HG02610 (cell line): ENCODE measurements at regions not wholly inside any gene's neighbourhood (a gene's known extent, or its start where the extent isn't known, plus 50 kb on each side); places are given as distances from the start of the nearest gene placed in this dataset.
"Not testable (repeated sequence)": the region's sequence is repeated elsewhere in the genome, so short reads cannot be mapped to it uniquely, and the experiment has no call there.

Source experiments
- ATAC-seq: cut with Tn5 transposase; IDR thresholded peaks from one replicate; pipeline ENCODE4 v1.9.1; 2021; ENCODE audit warnings: mild to moderate bottlenecking, moderate library complexity; ENCODE audit not compliant: unreplicated experiment

- no peak for ATAC-seq
Observed at GRCh38 chr7:81297317-81297716, 378.5 kb upstream of the SEMA3C start.

DNA sequence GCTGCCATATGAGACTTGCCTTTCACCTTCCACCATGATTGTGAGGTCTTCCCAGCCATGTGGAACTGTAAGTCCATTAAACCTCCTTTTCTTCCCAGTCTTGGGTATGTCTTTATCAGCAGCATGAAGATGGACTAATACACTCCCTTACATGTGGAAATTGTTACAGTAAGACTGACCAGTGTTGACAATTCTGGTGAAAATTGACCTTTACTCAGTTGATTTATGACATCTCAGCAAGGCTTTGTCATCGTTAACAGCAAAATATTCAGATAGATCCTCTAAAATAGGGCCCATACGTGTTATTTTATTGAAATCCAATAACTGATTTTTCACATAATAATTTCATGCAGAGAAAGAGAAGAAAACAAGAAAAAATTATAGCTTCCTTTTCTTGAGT, 377.9 kb upstream of the SEMA3C start:
- ATAC-seq, result no peak

DNA sequence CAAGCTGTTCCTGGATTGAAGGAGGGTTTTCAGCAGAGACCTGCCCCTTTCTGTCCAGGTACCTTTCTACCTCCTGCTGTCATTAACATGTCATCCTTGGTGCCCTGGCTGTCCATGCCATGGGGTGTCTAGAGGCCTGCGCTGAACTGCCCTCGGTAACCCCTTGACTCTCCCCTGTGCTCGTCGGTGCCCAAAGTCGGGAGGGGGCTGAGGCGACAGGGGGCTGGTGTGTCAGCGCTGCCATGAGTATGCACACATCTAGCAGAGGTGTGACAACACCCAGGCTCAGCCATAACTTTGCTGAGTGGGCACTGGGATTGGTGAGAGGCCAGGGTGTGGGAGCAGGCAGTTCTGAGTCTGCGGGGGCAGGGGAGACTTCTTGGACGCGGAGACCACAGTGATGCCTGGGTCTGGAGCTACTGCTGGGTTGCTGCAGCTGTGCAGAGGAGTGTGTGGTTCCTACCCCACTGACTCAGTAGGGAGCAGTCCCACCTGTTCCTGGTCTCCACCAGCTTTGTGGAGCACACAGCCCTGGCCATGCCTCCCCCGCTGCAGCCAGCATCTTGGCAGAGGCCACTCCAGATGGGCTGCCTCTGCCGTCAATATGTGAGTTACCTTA, 376.2 kb upstream of the SEMA3C start:
- no peak for ATAC-seq

- ATAC-seq, result no peak
Observed at GRCh38 chr7:81293806-81294205, 375.0 kb upstream of the SEMA3C start.

DNA sequence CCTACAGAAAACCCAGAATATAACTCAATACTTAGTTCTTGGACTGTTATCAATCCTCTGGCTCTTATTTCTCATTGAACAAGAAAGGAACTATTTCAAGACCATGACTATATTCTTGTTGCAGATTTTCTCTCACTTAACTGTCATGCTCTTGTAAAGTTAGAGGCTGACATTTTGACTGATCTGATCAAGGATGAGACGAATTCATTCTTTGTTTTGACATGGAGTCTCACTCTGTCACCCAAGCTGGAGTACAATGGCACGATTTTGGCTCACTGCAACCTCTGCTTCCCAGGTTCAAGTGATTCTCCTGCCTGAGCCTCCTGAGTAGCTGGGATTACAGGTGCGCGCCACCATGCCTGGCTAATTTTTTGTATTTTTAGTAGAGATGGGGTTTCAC, 367.9 kb upstream of the SEMA3C start:
- not testable (repeated sequence) for ATAC-seq

DNA sequence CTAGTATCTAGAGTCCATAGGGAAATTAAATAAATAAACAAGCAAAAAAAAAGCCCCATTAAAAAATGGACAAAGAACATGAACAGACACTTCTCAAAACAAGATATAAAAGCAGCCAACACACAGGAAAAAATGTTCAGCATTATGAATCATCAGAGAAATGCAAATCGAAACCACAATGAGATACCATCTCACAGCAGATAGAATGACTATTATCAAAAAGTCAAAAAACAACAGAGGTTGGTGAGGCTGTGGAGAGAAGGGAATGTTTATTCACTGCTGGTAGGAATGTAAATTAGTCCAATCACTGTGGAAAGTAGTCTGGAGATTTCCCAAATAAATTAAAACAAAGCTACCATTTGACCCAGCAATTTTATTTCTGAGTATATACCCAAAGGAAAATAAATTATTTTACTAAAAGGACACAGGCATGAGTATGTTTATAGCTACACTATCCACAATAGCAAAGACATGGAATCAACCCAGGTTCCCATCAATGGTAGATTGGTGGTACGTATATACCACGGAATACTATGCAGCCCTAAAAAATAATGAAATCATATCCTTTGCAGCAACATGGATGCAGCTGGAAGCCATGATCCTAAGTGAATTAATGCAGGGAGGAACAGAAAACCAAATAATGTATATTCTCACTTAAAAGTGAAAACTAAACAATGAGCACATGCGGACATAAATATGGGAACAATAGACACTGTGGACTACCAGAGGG, 366.5 kb upstream of the SEMA3C start:
- ATAC-seq, result no peak

DNA sequence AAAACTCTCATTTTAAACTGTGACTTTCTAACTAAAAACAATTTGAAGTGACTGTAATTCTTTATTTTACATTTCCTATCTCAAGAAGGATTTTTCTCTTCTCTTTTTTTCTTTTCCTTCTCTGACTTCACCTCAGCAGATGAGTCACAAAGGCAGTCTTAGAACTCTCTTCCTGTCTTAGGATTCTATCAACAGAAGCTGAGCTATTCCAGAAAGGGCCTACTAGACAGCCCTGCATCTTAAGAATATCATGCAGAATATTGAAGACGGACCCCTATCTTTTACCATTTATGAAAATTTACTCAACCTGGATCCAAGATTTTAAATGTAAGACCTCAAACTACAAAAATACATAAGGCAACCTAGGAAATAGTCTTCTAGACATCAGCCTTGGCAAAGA, 365.7 kb upstream of the SEMA3C start:
- ATAC-seq, result no peak

GRCh38 chr7:81280531-81280930, 361.7 kb upstream of the SEMA3C start:
- no peak for ATAC-seq

GRCh38 chr7:81277691-81278090, 358.8 kb upstream of the SEMA3C start:
- ATAC-seq, result no peak

GRCh38 chr7:81273601-81274397, 354.9 kb upstream of the SEMA3C start:
- no peak for ATAC-seq

DNA sequence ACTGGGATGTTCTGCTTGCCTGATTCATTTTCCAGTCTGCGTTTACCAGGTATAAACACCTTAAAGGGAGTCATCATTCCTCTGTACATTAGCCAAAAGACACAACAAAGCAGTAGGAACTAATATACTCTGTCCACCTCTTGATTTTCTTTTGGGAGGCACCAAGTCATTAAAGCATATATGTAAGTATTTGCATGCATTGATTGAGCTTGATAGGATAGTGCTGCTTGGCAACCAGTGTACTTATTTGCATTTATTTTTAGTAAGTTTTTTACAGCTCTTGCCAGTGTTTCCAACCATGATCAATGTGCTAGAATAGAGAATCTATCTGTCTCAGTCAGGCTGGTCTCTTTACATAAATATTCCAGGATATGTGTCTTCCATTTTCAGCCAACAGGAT, 353.3 kb upstream of the SEMA3C start:
- no peak for ATAC-seq

DNA sequence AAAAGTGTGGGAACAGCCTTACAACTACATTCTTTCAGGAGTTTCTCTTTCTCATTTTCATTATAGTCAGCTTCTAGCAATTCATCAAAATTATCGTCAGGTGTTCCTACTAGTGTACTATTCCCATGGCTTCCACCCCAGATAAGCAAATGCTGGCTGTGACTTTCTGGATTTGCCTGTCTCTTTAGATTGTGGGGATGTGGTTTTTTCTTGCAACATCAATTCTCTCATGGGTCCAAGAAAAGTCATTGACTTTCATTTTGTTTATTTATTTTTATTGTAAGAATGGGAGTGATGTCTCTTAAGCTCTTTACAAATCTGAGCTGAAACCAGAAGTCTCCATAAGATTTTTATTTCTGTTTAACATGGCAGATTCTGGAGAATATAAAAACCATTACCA, 349.7 kb upstream of the SEMA3C start:
- ATAC-seq, result no peak

DNA sequence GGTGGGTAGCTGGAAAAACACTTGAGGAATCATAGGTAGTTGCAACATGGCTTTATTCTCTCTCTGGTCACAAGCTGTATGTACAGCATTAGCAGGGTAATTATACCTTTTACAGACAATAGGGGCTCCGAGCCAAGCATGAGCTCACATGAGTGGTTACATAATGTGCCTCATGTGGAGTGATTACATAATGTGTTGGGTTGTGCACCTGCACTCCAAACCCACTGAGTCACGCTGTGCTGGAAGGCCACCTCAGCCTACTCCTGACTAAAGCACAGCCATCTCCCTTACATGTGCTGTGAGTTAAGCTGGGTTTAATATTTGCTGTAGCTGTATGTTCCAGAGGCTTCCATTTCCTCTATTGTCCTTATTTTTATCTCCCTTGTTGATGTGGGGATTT, 348.7 kb upstream of the SEMA3C start:
- no peak for ATAC-seq

DNA sequence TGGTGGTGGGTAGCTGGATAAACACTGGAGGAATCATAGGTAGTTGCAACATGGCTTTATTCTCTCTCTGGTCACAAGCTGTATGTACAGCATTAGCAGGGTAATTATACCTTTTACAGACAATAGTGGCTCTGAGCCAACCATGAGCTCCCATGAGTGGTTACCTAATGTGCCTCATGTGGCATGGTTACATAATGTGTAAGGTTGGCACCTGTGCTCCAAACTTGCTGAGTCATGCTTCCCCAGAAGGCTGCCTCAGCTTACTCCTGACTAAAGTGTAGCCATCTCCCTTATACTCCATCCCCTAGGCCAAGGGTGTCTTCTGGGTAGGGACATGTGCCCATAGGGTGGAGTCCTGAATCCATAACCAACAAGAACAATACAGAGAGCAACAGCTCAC, 345.3 kb upstream of the SEMA3C start:
- no peak for ATAC-seq

DNA sequence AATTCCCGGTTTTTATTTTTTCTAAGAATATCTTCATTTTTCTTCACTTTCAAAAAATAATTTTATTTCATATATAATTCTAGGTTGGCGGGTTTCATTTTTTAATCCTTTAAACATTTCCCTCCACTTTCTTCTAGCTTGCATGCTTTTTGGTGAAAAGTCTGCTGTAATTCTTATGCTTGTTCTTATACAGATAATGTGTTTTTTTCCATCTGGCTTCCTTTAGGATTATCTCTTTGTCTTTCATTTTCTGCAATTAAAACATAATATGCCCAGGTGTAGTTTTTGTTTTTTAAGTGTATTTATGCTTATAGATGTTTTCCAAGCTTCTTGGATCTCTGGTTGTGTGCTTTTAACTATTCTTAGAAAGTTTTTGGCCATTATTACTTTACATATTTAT, 341.3 kb upstream of the SEMA3C start:
- ATAC-seq, result no peak

DNA sequence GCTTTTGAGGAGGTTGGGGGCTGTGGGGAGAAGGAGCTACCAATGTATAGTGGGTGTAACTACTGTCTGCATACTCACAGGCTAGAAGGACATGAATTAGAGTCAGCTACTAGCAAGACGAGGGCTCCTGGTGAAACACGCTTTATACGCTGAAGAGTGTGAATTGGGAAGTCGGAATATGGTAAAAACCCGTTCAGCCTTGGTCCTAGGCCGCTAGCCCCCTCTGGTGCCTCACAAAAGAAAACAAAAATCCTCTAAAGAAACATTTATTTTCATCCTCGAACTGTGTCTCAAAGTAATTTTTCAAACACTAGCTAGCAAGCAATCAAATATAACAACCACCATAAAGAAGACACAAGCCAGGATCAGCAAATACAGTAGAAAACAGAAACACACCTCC, 338.1 kb upstream of the SEMA3C start:
- ATAC-seq, result no peak

GRCh38 chr7:81248420-81248819, 329.6 kb upstream of the SEMA3C start:
- ATAC-seq, result no peak

GRCh38 chr7:81247364-81247763, 328.5 kb upstream of the SEMA3C start:
- not testable (repeated sequence) for ATAC-seq

DNA sequence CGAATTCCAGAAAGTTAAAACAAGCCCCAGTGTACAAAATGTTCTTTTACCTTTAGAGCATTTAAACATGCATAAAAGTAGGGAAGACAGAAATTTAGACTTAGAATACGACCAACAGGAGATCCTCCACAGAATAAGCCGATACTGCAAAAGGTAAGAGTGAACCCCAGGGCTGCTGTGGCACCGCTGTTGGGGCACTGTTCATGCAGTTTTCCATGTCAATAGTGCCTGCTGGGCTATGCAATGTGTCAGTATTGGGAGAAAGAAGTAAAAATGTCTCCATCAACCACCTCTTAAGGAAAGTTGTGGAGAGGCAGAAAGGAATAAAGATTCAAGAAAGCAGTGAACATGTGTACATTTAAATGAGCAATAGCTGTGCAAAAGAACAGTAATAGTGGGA, 326.5 kb upstream of the SEMA3C start:
- ATAC-seq, result no peak

- ATAC-seq, result no peak
Observed at GRCh38 chr7:81244224-81244623, 325.4 kb upstream of the SEMA3C start.

DNA sequence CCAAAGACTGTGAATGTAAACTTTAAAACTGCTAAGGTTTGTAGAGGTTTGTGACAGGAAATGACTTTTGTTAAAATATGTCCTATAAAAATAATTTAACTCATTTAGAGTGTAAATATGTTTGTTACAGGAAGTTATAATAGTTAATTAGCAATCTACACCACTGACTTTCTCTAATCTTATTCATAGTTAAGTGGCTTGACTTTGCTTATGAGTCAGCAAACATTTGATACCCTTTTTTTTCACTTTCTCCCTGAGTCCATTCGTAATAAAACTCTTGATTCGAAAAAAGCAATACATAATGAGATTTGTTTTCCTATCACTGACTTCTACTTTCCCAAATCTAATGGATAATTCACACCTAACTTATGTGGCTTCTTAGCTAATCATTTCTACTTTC, 317.7 kb upstream of the SEMA3C start:
- ATAC-seq, result no peak

- no peak for ATAC-seq
Observed at GRCh38 chr7:81235997-81236396, 317.1 kb upstream of the SEMA3C start.
